ENCODE measurements at regions not wholly inside any gene's neighbourhood (a gene's known extent, or its start where the extent isn't known, plus 50 kb on each side); places are given as distances from the start of the nearest gene placed in this dataset.

- TF ChIP-seq CTCF (IDR thresholded peaks at IDR 0.05) (no peak), POLR2A (IDR thresholded peaks at IDR 0.05) (no peak)
These were observed 1213.6 kb downstream of the GALC start for GRCh38 chr14:86779416-86779815.
